ENCODE measurements at regions not wholly inside any gene's neighbourhood (a gene's known extent, or its start where the extent isn't known, plus 50 kb on each side); places are given as distances from the start of the nearest gene placed in this dataset.
A peak's percentile ranks its signal among the peaks of the same experiment; 100 is the strongest.

DNA sequence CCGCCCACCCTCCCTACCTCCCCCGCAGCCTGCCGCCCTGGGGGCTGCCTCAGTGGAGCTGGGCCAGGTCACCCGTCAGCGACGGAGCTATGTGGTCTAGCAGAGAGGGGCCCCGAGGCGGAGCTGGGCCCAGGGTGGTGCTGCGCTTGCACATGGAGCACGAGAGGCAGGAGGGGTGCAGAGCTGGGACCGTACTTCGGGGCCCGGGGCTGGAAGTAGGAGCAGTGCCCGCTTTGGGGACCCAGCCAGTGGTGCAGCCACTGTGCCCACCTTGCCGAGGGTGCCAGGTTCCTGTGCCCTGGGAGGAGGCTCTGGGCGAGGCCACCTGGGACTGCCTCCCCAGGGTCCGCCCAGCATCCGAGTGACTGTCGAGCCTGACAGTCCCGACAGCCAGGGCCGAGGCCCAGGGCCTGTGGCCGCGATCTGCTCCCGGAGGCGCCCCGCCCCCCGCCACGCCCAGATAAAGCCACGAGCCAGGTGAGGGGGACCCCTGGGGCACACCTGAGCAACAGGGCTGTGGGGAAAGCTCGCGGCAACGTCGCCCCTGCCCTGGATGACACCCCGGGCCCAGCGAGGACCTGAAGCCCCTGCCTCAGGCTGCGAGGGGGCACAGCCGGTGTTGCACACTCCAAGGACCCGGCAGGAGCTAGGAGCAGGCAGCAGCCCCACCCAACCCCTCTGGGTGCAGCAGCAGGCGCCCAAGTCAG lies 117.5 kb downstream of the DNAAF6 start:
- H3K14ac ChIP-seq (ENCODE audit: insufficient read length): no peak overlapping the region
- no peak overlapping the region for H2BK20ac ChIP-seq (ENCODE audit: low read length)
- no peak overlapping the region for H4K91ac ChIP-seq (replicated peaks; ENCODE audit: insufficient read length, low read length)
- H2BK15ac ChIP-seq (ENCODE audit: low read length): no peak overlapping the region
- H3K9ac ChIP-seq (replicated peaks in 1 of 4; ENCODE audit: extremely low read depth in 1 of 4, low read depth in 3 of 4, low read length in 3 of 4): no peak overlapping the region
- no peaks in the 10 kb centered on the region for H3K79me2 ChIP-seq (ENCODE audit: control insufficient read depth in 1 of 2, insufficient read depth in 2 of 2, low read length in 2 of 2)
- H2BK12ac ChIP-seq (ENCODE audit: low read depth, low read length): no peak overlapping the region
- H3K56ac ChIP-seq (replicated peaks; ENCODE audit: insufficient read length, low read depth, low read length): no peak overlapping the region
- no peaks in the 10 kb centered on the region for H3K9me3 ChIP-seq (ENCODE audit: insufficient read depth in 2 of 2, low read depth in 1 of 2, low read length in 1 of 2)
- no peak for FAIRE-seq
- no peaks in the 10 kb centered on the region for H3K36me3 ChIP-seq (ENCODE audit: control insufficient read depth in 2 of 4, insufficient read depth in 4 of 4, low read length in 3 of 4)
- H3K23ac ChIP-seq (ENCODE audit: insufficient read length): no peak overlapping the region
- ChIA-PET CTCF (ENCODE audit: partially characterized antibody) (interaction anchor here (1.2 to 2.8 kb wide), 6 partner anchors 9 to 147 kb away, joined by 3 to 13 read pairs (median 4); no protein-coding TSS in a partner anchor), POLR2A (ENCODE audit: partially characterized antibody) (no interaction called here)
- no peaks in the 10 kb centered on the region for H3K79me1 ChIP-seq (ENCODE audit: low read depth, low read length)
- no peak overlapping the region for H3K27ac ChIP-seq (ENCODE audit: low read depth, low read length)
- H2AK5ac ChIP-seq (ENCODE audit: low read depth, low read length): no peak overlapping the region
- H4K5ac ChIP-seq (ENCODE audit: insufficient read length, low read depth, low read length): no peak overlapping the region
- H3K4ac ChIP-seq (replicated peaks; ENCODE audit: insufficient read length, low read depth, low read length): no peak overlapping the region
- no peak overlapping the region for H4K8ac ChIP-seq (ENCODE audit: extremely low read depth, insufficient read depth, low read length)
- 70% methylated on average over 6 of the region's 39 CpGs; no CpG with 5 or more reads in 1 of the 2 experiments for WGBS, 2 experiments (ENCODE audit: extremely low coverage in 1 of 2, insufficient coverage in 1 of 2, insufficient read length in 1 of 2, insufficient replicate concordance in 2 of 2, low coverage in 1 of 2, low lambda C conversion rate in 2 of 2, missing lambda C conversion rate in 1 of 2)
- DNase-seq (ENCODE audit: low read depth in 1 of 2, low spot score in 2 of 2): peak in 1 of 2 experiments; percentile 42
- no peaks in the 10 kb centered on the region; the same call in 1 of the 2 replicates for H3K23me2 ChIP-seq (ENCODE audit: low read depth, low read length)
- H2AFZ ChIP-seq (ENCODE audit: low read length): no peak overlapping the region
- H2BK120ac ChIP-seq (replicated peaks; ENCODE audit: low read depth, low read length): no peak overlapping the region
- H3K27me3 ChIP-seq (replicated peaks in 1 of 4; ENCODE audit: control insufficient read depth in 3 of 4, extremely low read depth in 1 of 4, insufficient read depth in 3 of 4, low read length in 3 of 4): no peaks in the 10 kb centered on the region
- no peaks in the 10 kb centered on the region for H4K20me1 ChIP-seq (replicated peaks in 1 of 2; ENCODE audit: control insufficient read depth in 1 of 2, insufficient read depth in 2 of 2, low read length in 2 of 2)
- no peak overlapping the region for H2BK5ac ChIP-seq (ENCODE audit: low read depth, low read length)
- H3K4me3 ChIP-seq (ENCODE audit: extremely low read depth in 1 of 4, insufficient read depth in 2 of 4, low read depth in 3 of 4, low read length in 4 of 4): no peak overlapping the region; a peak in 1 of 8 replicates
- peak overlapping the region; percentile 58 to 66; a peak in 3 of 4 replicates for H3K4me2 ChIP-seq (ENCODE audit: insufficient read depth in 1 of 2, low read depth in 2 of 2, low read length in 2 of 2)
- H3K18ac ChIP-seq (ENCODE audit: extremely low read depth, low read length): no peak overlapping the region
- H3K4me1 ChIP-seq (replicated peaks in 1 of 4; ENCODE audit: control insufficient read depth in 3 of 4, insufficient read depth in 4 of 4, low read length in 3 of 4): peaks cover 0 to 8% (median 3%) of the 10 kb centered on the region in 4 experiments; a peak in 4 of 7 replicates
- TF ChIP-seq SRF (IDR thresholded peaks at IDR 0.05; ENCODE audit: low read depth, low read length) (no peak), NRF1 (IDR thresholded peaks at IDR 0.05; ENCODE audit: low read depth, low read length) (no peak), TAF1 (IDR thresholded peaks at IDR 0.05; ENCODE audit: low read depth, low read length) (no peak), BRCA1 (IDR thresholded peaks at IDR 0.05; ENCODE audit: low read depth, low read length) (no peak)

Data from H1 (cell line).